OCI-LY7 (cell line): ENCODE measurements at regions not wholly inside any gene's neighbourhood (a gene's known extent, or its start where the extent isn't known, plus 50 kb on each side); places are given as distances from the start of the nearest gene placed in this dataset.

Experiments
- BruUV-seq: library from RNA; stranded (reverse); fragments of 400-500 nt; replicated peaks from 2 replicates; lab custom pipeline; 2021; lab: Mats Ljungman, UMichigan
- CTCF ChIA-PET: fragments of 300-600 bp; sonication (Branson Sonifier 250); formaldehyde crosslinking; loops from one replicate; lab custom pipeline; 2022; ENCODE audit warnings: antibody characterized with exemption; ENCODE audit not compliant: unreplicated experiment; lab: Charles Lee
- POLR2A ChIA-PET: fragments of 300-600 bp; sonication (Branson Sonifier 250); formaldehyde crosslinking; loops from one replicate; lab custom pipeline; 2022; ENCODE audit warnings: antibody characterized with exemption; lab: Charles Lee
- DNase-seq: peaks from one replicate; pipeline ENCODE4 v3.0.0-alpha.2; 2015; ENCODE audit warnings: low spot score
- H2AFZ ChIP-seq: fragments of 200-600 bp; sonication (generic), shearing (Covaris generic); 2 replicates; pipeline ENCODE4 v1.6.1; 2014; ENCODE audit warnings: mild to moderate bottlenecking, antibody characterized with exemption, low read length, moderate library complexity
- H3K27ac ChIP-seq: fragments of 200-600 bp; sonication (generic); 2 replicates; pipeline ENCODE4 v1.5.1; 2014; ENCODE audit warnings: mixed run types, low read depth, mild to moderate bottlenecking, moderate library complexity, low read length, inconsistent platforms; ENCODE audit not compliant: poor library complexity, severe bottlenecking
- H3K36me3 ChIP-seq: fragments of 200-600 bp; sonication (generic); 2 replicates; pipeline ENCODE4 v1.6.1; 2014; ENCODE audit warnings: mild to moderate bottlenecking, antibody characterized with exemption, low read length, moderate library complexity, mixed read lengths; ENCODE audit not compliant: insufficient read depth
- H3K4me1 ChIP-seq: fragments of 200-600 bp; sonication (generic); 2 replicates; pipeline ENCODE4 v1.5.1; 2014; ENCODE audit warnings: mild to moderate bottlenecking, low read length; ENCODE audit not compliant: insufficient read depth, poor library complexity, severe bottlenecking
- H3K4me2 ChIP-seq: fragments of 200-600 bp; sonication (generic); 2 replicates; pipeline ENCODE4 v1.6.1; 2014; ENCODE audit warnings: mild to moderate bottlenecking, low read length
- H3K4me3 ChIP-seq: fragments of 200-600 bp; sonication (generic); 2 replicates; pipeline ENCODE4 v1.5.1; 2014; ENCODE audit warnings: mild to moderate bottlenecking, low read depth, low read length; ENCODE audit not compliant: poor library complexity, severe bottlenecking
- H3K79me2 ChIP-seq: fragments of 200-600 bp; sonication (generic); 2 replicates; pipeline ENCODE4 v1.6.1; 2016; ENCODE audit warnings: low read depth, mild to moderate bottlenecking, low read length, moderate library complexity, mixed read lengths; ENCODE audit not compliant: insufficient read depth
- H3K9me2 ChIP-seq: fragments of 200-600 bp; sonication (generic); 2 replicates; pipeline ENCODE4 v1.6.1; 2016; ENCODE audit warnings: mild to moderate bottlenecking, low read length, mixed read lengths; ENCODE audit not compliant: insufficient read depth
- H3K9me3 ChIP-seq: fragments of 200-600 bp; sonication (generic); 2 replicates; pipeline ENCODE4 v1.6.1; 2014; ENCODE audit warnings: mild to moderate bottlenecking, mixed run types, low read length, mixed read lengths
- H4K20me1 ChIP-seq: fragments of 200-600 bp; sonication (generic); 2 replicates; pipeline ENCODE4 v1.6.1; 2014; ENCODE audit warnings: mild to moderate bottlenecking, antibody characterized with exemption, low read length, moderate library complexity, mixed read lengths; ENCODE audit not compliant: insufficient read depth
- CTCF ChIP-seq: fragments of 200-600 bp; sonication (generic); conservative IDR thresholded peaks from 2 replicates; pipeline ENCODE4 v1.5.1; 2014; ENCODE audit warnings: mild to moderate bottlenecking, antibody characterized with exemption, low read length, moderate library complexity, mixed read lengths
- EZH2phosphoT487 ChIP-seq: fragments of 200-600 bp; sonication (generic); IDR thresholded peaks from 2 replicates; pipeline ENCODE4 v1.6.1; 2018; ENCODE audit warnings: low read depth, borderline replicate concordance, mild to moderate bottlenecking, mixed run types, antibody characterized with exemption, low read length, moderate library complexity, mixed read lengths
- intact Hi-C: fragments of 100-400 bp; cut with micrococcal nuclease; formaldehyde crosslinking; loops from one replicate; pipeline ENCODE4 v1.10.0; 2022; ENCODE audit not compliant: unreplicated experiment

- intact Hi-C loops, result no loop called here
- no peak overlapping the region for H3K4me2 ChIP-seq
- no peak for DNase-seq
- peaks cover 4% of the 10 kb centered on the region for H3K4me1 ChIP-seq
- no peaks in the 10 kb centered on the region for H3K36me3 ChIP-seq
- no peaks in the 10 kb centered on the region for H3K9me2 ChIP-seq
- no peak for TF ChIP-seq CTCF
- no peak for TF ChIP-seq EZH2phosphoT487
- ChIA-PET CTCF (no interaction called here), POLR2A (interaction anchor here (0.9 kb wide), 1 partner anchor 9 kb away, joined by 5 read pairs; no protein-coding TSS in a partner anchor)
- no TSS peak for BruUV-seq
- H2AFZ ChIP-seq, result 0 out of 2 replicates have a peak overlapping the region, but pooled peaks have one; percentile 41
- H3K27ac ChIP-seq, result no peak overlapping the region
- H3K9me3 ChIP-seq, result peaks cover 9% of the 10 kb centered on the region; the same call in 1 of the 2 replicates
- H3K79me2 ChIP-seq, result no peaks in the 10 kb centered on the region
- no peak overlapping the region for H3K4me3 ChIP-seq
- no peaks in the 10 kb centered on the region for H4K20me1 ChIP-seq
These were observed 1472.9 kb upstream of the TENM3 start for GRCh38 chr4:180770265-180770664.

GRCh38 chr4:180784940-180785339 is 1458.3 kb upstream of the TENM3 start:
- no peaks in the 10 kb centered on the region for H4K20me1 ChIP-seq
- no peaks in the 10 kb centered on the region for H3K4me1 ChIP-seq
- H3K36me3 ChIP-seq, result no peaks in the 10 kb centered on the region; the same call in 1 of the 2 replicates
- no peak overlapping the region for H2AFZ ChIP-seq
- 0 out of 2 replicates have a peak, but pooled peaks cover 4% of the 10 kb centered on the region for H3K9me3 ChIP-seq
- ChIA-PET CTCF (no interaction called here), POLR2A (interaction anchor here (1.3 kb wide), 1 partner anchor 22 kb away, joined by 3 read pairs; no protein-coding TSS in a partner anchor)
- TF ChIP-seq CTCF, result no peak
- no peak for TF ChIP-seq EZH2phosphoT487
- no peak for DNase-seq
- no peak overlapping the region for H3K4me2 ChIP-seq
- H3K4me3 ChIP-seq, result no peak overlapping the region
- H3K79me2 ChIP-seq, result no peaks in the 10 kb centered on the region
- no TSS peak for BruUV-seq
- intact Hi-C loops, result no loop called here
- no peaks in the 10 kb centered on the region for H3K9me2 ChIP-seq
- no peak overlapping the region for H3K27ac ChIP-seq

GRCh38 chr4:180788729-180789128 is 1454.5 kb upstream of the TENM3 start:
- intact Hi-C loops, result no loop called here
- Histone ChIP-seq H3K9me2 (no peaks in the 10 kb centered on the region), H3K4me1 (peaks cover 5% of the 10 kb centered on the region), H3K27ac (no peak overlapping the region), H3K79me2 (no peaks in the 10 kb centered on the region), H3K9me3 (0 out of 2 replicates have a peak, but pooled peaks cover under 1% of the 10 kb centered on the region), H3K36me3 (no peaks in the 10 kb centered on the region), H3K4me2 (no peak overlapping the region), H2AFZ (no peak overlapping the region), H3K4me3 (no peak overlapping the region), H4K20me1 (no peaks in the 10 kb centered on the region)
- BruUV-seq, result no TSS peak
- ChIA-PET CTCF (no interaction called here), POLR2A (no interaction called here)
- no peak for DNase-seq
- no peak for TF ChIP-seq CTCF
- no peak for TF ChIP-seq EZH2phosphoT487
